HCT116 (cell line): ENCODE measurements at regions not wholly inside any gene's neighbourhood (a gene's known extent, or its start where the extent isn't known, plus 50 kb on each side); places are given as distances from the start of the nearest gene placed in this dataset.

Experiments used
- ATAC-seq: fragments of 200-7000 bp; cut with Tn5 transposase; 2 replicates; pipeline ENCODE4 v1.9.1; 2020; ENCODE audit warnings: mild to moderate bottlenecking, moderate library complexity
- BruUV-seq: library from RNA; stranded (reverse); fragments of 400-500 nt; replicated peaks from 2 replicates; lab custom pipeline; 2021; lab: Mats Ljungman, UMichigan
- CTCF ChIA-PET: fragments of 300-600 bp; sonication (Branson Sonifier 250); formaldehyde crosslinking; loops from one replicate; lab custom pipeline; 2021; ENCODE audit warnings: antibody characterized with exemption; lab: Charles Lee
- POLR2A ChIA-PET: fragments of 300-600, 350-600 bp; sonication (Branson Sonifier 250); formaldehyde crosslinking; loops from one replicate; lab custom pipeline; 2021; ENCODE audit warnings: antibody characterized with exemption; lab: Charles Lee
- RAD21 ChIA-PET, 2 experiments: fragments of 300-600 bp; sonication (Branson Sonifier 250); formaldehyde crosslinking; loops; one replicate each; lab custom pipeline; 2023; ENCODE audit warnings: low total read pairs in 2 of 2; ENCODE audit not compliant: uncharacterized antibody in 2 of 2, unreplicated experiment in 2 of 2, low non-redundant PET in 1 of 2; lab: Charles Lee
- DNase-seq: peaks from one replicate; pipeline ENCODE4 v3.0.0-alpha.2; 2010; ENCODE audit warnings: low read depth, low spot score
- H2AFZ ChIP-seq: fragments of 200-600 bp; shearing (Covaris generic), sonication (generic); 2 replicates; pipeline ENCODE4 v1.6.1; 2017; ENCODE audit warnings: low read depth, mixed run types, mixed read lengths, antibody characterized with exemption, low read length; ENCODE audit not compliant: poor library complexity, severe bottlenecking
- H3K27ac ChIP-seq: 2 replicates; pipeline ENCODE4 v1.5.1; 2012; ENCODE audit warnings: low read depth, low read length
- H3K27me3 ChIP-seq: fragments of 200-600 bp; sonication (generic); 2 replicates; pipeline ENCODE4 v1.6.1; 2016; ENCODE audit warnings: mixed run types, low read length, mixed read lengths; ENCODE audit not compliant: insufficient read depth
- H3K36me3 ChIP-seq, 2 experiments: fragments of 200-500 bp in 1 of 2; fragments of 200-600 bp in 1 of 2; sonication (Bioruptor generic) in 1 of 2; sonication (generic) in 1 of 2; 2 replicates each; pipeline versions ENCODE4 v1.5.1 to v1.6.1; 2014 to 2016; ENCODE audit warnings: low read length in 2 of 2, inconsistent platforms in 1 of 2, mixed read lengths in 1 of 2, mixed run types in 1 of 2; ENCODE audit not compliant: insufficient read depth in 2 of 2, control insufficient read depth in 1 of 2
- H3K4me1 ChIP-seq, 2 experiments: fragments of 200-600 bp in 1 of 2; sonication (generic) in 1 of 2; 2 replicates each; pipeline versions ENCODE4 v1.5.1 to v1.6.1; 2012 to 2017; ENCODE audit warnings: low read length in 2 of 2, inconsistent platforms in 1 of 2, mild to moderate bottlenecking in 1 of 2, mixed read lengths in 1 of 2, mixed run types in 1 of 2, moderate library complexity in 1 of 2; ENCODE audit not compliant: insufficient read depth in 2 of 2, control insufficient read depth in 1 of 2
- H3K4me2 ChIP-seq: fragments of 200-600 bp; sonication (generic); 2 replicates; pipeline ENCODE4 v1.6.1; 2017; ENCODE audit warnings: mixed run types, low read length, mixed read lengths
- H3K4me3 ChIP-seq, 2 experiments: fragments of 200-600 bp in 1 of 2; sonication (generic) in 1 of 2; replicated peaks in 1 of 2; 2 replicates each; pipeline ENCODE4 v1.5.1; 2011 to 2016; ENCODE audit warnings: low read length in 2 of 2, control low read depth in 1 of 2, low read depth in 1 of 2, mild to moderate bottlenecking in 1 of 2, mixed read lengths in 1 of 2, mixed run types in 1 of 2
- H3K79me2 ChIP-seq: fragments of 200-600 bp; sonication (generic); 2 replicates; pipeline ENCODE4 v1.6.1; 2017; ENCODE audit warnings: mild to moderate bottlenecking, mixed run types, low read length, moderate library complexity, mixed read lengths; ENCODE audit not compliant: insufficient read depth
- H3K9ac ChIP-seq: fragments of 200-600 bp; sonication (generic); 2 replicates; pipeline ENCODE4 v1.6.1; 2016; ENCODE audit warnings: low read length, mixed read lengths
- H3K9me2 ChIP-seq: fragments of 200-600 bp; sonication (generic), shearing (Covaris generic); 2 replicates; pipeline ENCODE4 v1.6.1; 2017; ENCODE audit warnings: mixed run types, mild to moderate bottlenecking, moderate library complexity; ENCODE audit not compliant: insufficient read depth
- H3K9me3 ChIP-seq, 2 experiments: fragments of 200-500 bp in 1 of 2; fragments of 200-600 bp in 1 of 2; sonication (Bioruptor generic) in 1 of 2; sonication (generic) in 1 of 2; 2 replicates each; pipeline ENCODE4 v1.6.1; 2014 to 2017; ENCODE audit warnings: low read length in 2 of 2, mixed read lengths in 2 of 2, inconsistent platforms in 1 of 2, low read depth in 1 of 2, mild to moderate bottlenecking in 1 of 2, mixed run types in 1 of 2, moderate library complexity in 1 of 2; ENCODE audit not compliant: control insufficient read depth in 1 of 2, insufficient read depth in 1 of 2
- H4K20me1 ChIP-seq: fragments of 200-600 bp; sonication (generic), shearing (Covaris generic); 2 replicates; pipeline ENCODE4 v1.6.1; 2017; ENCODE audit warnings: mixed run types, mild to moderate bottlenecking, moderate library complexity; ENCODE audit not compliant: insufficient read depth
- CBX3 ChIP-seq: IDR thresholded peaks from 2 replicates; pipeline ENCODE4 v1.6.1; 2012; ENCODE audit warnings: low read depth
- CTCF ChIP-seq, 3 experiments: fragments of 200-600 bp in 1 of 3; sonication (generic) in 1 of 3; IDR thresholded peaks in 2 of 3; conservative IDR thresholded peaks in 1 of 3; 2 replicates each; pipeline ENCODE4 v1.5.1; 2012 to 2017; ENCODE audit warnings: low read depth in 2 of 3, low read length in 2 of 3, antibody characterized with exemption in 1 of 3, borderline replicate concordance in 1 of 3, control low read depth in 1 of 3, mild to moderate bottlenecking in 1 of 3, mixed read lengths in 1 of 3, mixed run types in 1 of 3, moderate library complexity in 1 of 3; ENCODE audit not compliant: insufficient read depth in 1 of 3
- EGR1 ChIP-seq: IDR thresholded peaks from 2 replicates; pipeline ENCODE4 v1.6.1; 2012; ENCODE audit warnings: low read depth
- EZH2 ChIP-seq: fragments of 200-600 bp; sonication (generic); IDR thresholded peaks from 2 replicates; pipeline ENCODE4 v1.6.1; 2017; ENCODE audit warnings: antibody characterized with exemption, mixed run types
- EZH2phosphoT487 ChIP-seq: fragments of 200-600 bp; IDR thresholded peaks from 2 replicates; pipeline ENCODE4 v1.6.1; 2018; ENCODE audit warnings: antibody characterized with exemption, borderline replicate concordance
- FOSL1 ChIP-seq: IDR thresholded peaks from 2 replicates; pipeline ENCODE4 v1.6.1; 2012; ENCODE audit warnings: low read depth
- JUND ChIP-seq: IDR thresholded peaks from 2 replicates; pipeline ENCODE4 v1.6.1; 2012
- MAX ChIP-seq: IDR thresholded peaks from 2 replicates; pipeline ENCODE4 v1.6.1; 2012
- RAD21 ChIP-seq: IDR thresholded peaks from 2 replicates; pipeline ENCODE4 v1.6.1; 2012; ENCODE audit warnings: low read depth, mild to moderate bottlenecking
- REST ChIP-seq: IDR thresholded peaks from 2 replicates; pipeline ENCODE4 v1.6.1; 2012; ENCODE audit warnings: low read depth
- SIN3A ChIP-seq: IDR thresholded peaks from 2 replicates; pipeline ENCODE4 v1.6.1; 2012; ENCODE audit warnings: low read depth
- SRF ChIP-seq: IDR thresholded peaks from 2 replicates; pipeline ENCODE4 v1.6.1; 2012; ENCODE audit warnings: low read depth
- ZBTB33 ChIP-seq: IDR thresholded peaks from 2 replicates; pipeline ENCODE4 v1.6.1; 2011; ENCODE audit warnings: mild to moderate bottlenecking, low read length, moderate library complexity; ENCODE audit not compliant: insufficient replicate concordance; ENCODE audit errors: extremely low read depth
- ZNF274 ChIP-seq: fragments of 200-500 bp; sonication (Bioruptor generic); IDR thresholded peaks from 2 replicates; pipeline ENCODE4 v1.6.1; 2014; ENCODE audit warnings: mild to moderate bottlenecking, low read depth, low read length, inconsistent platforms
- intact Hi-C: fragments of 100-400 bp; cut with micrococcal nuclease; formaldehyde crosslinking; loops from 2 replicates; pipeline ENCODE4 v1.10.0; 2022

DNA sequence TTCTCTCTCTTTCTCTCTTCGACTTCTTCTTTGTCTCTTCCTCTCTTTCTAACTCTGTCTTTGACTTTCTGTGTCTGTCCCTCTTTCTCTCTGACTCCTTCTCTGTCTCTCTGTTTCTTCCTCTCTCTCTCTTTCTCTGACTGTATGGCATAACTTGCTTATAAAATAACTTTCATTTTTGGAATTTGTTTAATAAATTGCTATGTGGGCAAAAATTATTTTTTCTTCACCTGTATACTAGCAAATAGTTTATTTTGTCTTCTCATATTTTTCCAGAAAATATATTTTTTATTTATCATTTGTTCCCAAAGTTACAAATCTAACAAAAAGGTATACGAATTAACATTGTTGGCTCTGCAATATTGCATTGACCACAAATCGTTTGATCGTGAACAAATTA is 305.7 kb upstream of the FAM98A start:
- no peaks in the 10 kb centered on the region for H3K27me3 ChIP-seq
- H2AFZ ChIP-seq, result no peak overlapping the region
- ATAC-seq (no peak), DNase-seq (no peak)
- CTCF ChIA-PET, result no interaction called here
- intact Hi-C loops, result no loop called here
- no peaks in the 10 kb centered on the region for H3K79me2 ChIP-seq
- no peaks in the 10 kb centered on the region for H3K9me3 ChIP-seq
- no peak overlapping the region for H3K27ac ChIP-seq
- no peak overlapping the region for H3K4me3 ChIP-seq
- POLR2A ChIA-PET, result no interaction called here
- no peak overlapping the region for H3K4me2 ChIP-seq
- H3K9ac ChIP-seq, result no peak overlapping the region
- no peaks in the 10 kb centered on the region for H4K20me1 ChIP-seq
- no peaks in the 10 kb centered on the region for H3K9me2 ChIP-seq
- no TSS peak for BruUV-seq
- no peaks in the 10 kb centered on the region for H3K4me1 ChIP-seq
- RAD21 ChIA-PET, result no interaction called here
- TF ChIP-seq EZH2phosphoT487, result no peak
- TF ChIP-seq SIN3A, result no peak
- no peaks in the 10 kb centered on the region for H3K36me3 ChIP-seq

DNA sequence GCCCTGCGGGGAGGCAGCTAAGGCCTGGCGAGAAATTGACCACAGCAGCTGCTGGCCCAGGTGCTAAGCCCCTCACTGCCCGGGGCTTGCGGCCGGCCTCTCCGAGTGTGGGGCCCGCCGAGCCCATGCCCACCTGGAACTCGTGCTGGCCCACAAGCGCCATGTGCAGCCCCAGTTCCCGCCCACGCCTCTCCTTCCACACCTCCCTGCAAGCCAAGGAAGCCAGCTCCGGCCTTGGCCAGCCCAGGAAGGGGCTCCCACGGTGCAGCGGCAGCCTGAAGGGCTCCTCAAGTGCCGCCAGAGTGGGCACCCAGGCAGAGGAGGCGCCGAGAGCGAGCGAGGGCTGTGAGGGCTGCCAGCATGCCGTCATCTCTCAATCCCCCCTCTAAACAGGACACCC is 304.6 kb upstream of the FAM98A start:
- H3K9ac ChIP-seq, result no peak overlapping the region
- RAD21 ChIA-PET, result no interaction called here
- no peaks in the 10 kb centered on the region for H3K36me3 ChIP-seq
- DNase-seq, result no peak
- no peak overlapping the region for H3K4me3 ChIP-seq
- no peaks in the 10 kb centered on the region for H3K27me3 ChIP-seq
- H3K9me3 ChIP-seq, result no peaks in the 10 kb centered on the region
- no peaks in the 10 kb centered on the region for H4K20me1 ChIP-seq
- no peaks in the 10 kb centered on the region for H3K79me2 ChIP-seq
- intact Hi-C loops, result no loop called here
- POLR2A ChIA-PET, result no interaction called here
- no peaks in the 10 kb centered on the region for H3K9me2 ChIP-seq
- H2AFZ ChIP-seq, result no peak overlapping the region
- no peaks in the 10 kb centered on the region for H3K4me1 ChIP-seq
- no peak for ATAC-seq
- CTCF ChIA-PET, result no interaction called here
- no peak overlapping the region for H3K4me2 ChIP-seq
- H3K27ac ChIP-seq, result no peak overlapping the region
- BruUV-seq, result no TSS peak
- TF ChIP-seq MAX (no peak), ZBTB33 (no peak), EGR1 (no peak), SIN3A (no peak), ZNF274 (no peak), CTCF (IDR thresholded peaks at IDR 0.05 in 2 of 3, conservative IDR thresholded peaks at IDR 0.05 in 1 of 3; ENCODE audit: borderline replicate concordance in 1 of 3, insufficient read depth in 1 of 3, low read depth in 2 of 3, low read length in 2 of 3) (no peak), REST (no peak), FOSL1 (no peak), CBX3 (no peak), RAD21 (no peak), SRF (no peak), JUND (no peak), EZH2 (no peak)
